Liver (tissue), 8 donors: ENCODE measurements at regions not wholly inside any gene's neighbourhood (a gene's known extent, or its start where the extent isn't known, plus 50 kb on each side); places are given as distances from the start of the nearest gene placed in this dataset.

Experiments used
- DNase-seq: peaks from one replicate; pipeline ENCODE4 v3.0.0-alpha.2; 2017; ENCODE audit warnings: low spot score
- H3K27ac ChIP-seq, 2 donors: one replicate each; pipeline ENCODE4 v1.7.0; 2013; ENCODE audit warnings: inconsistent platforms in 2 of 2, low read length in 2 of 2, control low read depth in 1 of 2, low read depth in 1 of 2, mild to moderate bottlenecking in 1 of 2
- H3K27me3 ChIP-seq, 4 donors: one replicate each; pipeline versions ENCODE4 v1.6.1 to v1.7.0; 2013; ENCODE audit warnings: low read length in 3 of 4, inconsistent platforms in 1 of 4, mild to moderate bottlenecking in 1 of 4, moderate library complexity in 1 of 4; ENCODE audit not compliant: control insufficient read depth in 4 of 4, insufficient read depth in 4 of 4
- H3K36me3 ChIP-seq, 4 donors: one replicate each; pipeline versions ENCODE4 v1.6.1 to v1.7.0; 2013; ENCODE audit warnings: low read length in 3 of 4, mild to moderate bottlenecking in 3 of 4, low read depth in 1 of 4, moderate library complexity in 1 of 4; ENCODE audit not compliant: control insufficient read depth in 4 of 4, insufficient read depth in 3 of 4
- H3K4me1 ChIP-seq, 4 donors: one replicate each; pipeline versions ENCODE4 v1.6.1 to v1.7.0; 2013; ENCODE audit warnings: low read length in 3 of 4, mild to moderate bottlenecking in 3 of 4, moderate library complexity in 1 of 4; ENCODE audit not compliant: control insufficient read depth in 4 of 4, insufficient read depth in 4 of 4
- H3K4me3 ChIP-seq, 3 donors: one replicate each; pipeline versions ENCODE4 v1.6.1 to v1.7.0; 2013; ENCODE audit warnings: low read length in 3 of 3, control low read depth in 1 of 3, low read depth in 1 of 3, mild to moderate bottlenecking in 1 of 3
- H3K9ac ChIP-seq, 2 donors: one replicate each; pipeline ENCODE4 v1.7.0; 2013; ENCODE audit warnings: low read length in 2 of 2, mild to moderate bottlenecking in 2 of 2, moderate library complexity in 2 of 2, control low read depth in 1 of 2, low read depth in 1 of 2
- H3K9me3 ChIP-seq, 4 donors: one replicate each; pipeline versions ENCODE4 v1.6.1 to v1.7.0; 2013; ENCODE audit warnings: low read length in 3 of 4; ENCODE audit not compliant: control insufficient read depth in 4 of 4
- ATF3 ChIP-seq: IDR thresholded peaks from 2 replicates; pipeline ENCODE4 v1.6.1; 2016; ENCODE audit warnings: antibody characterized with exemption
- CTCF ChIP-seq: fragments of 150-350 bp; IDR thresholded peaks from 2 replicates; pipeline ENCODE4 v1.5.1; 2017; ENCODE audit warnings: improper control_type of control experiment, low read depth, low read length; ENCODE audit not compliant: missing input control
- EGR1 ChIP-seq, 2 donors: IDR thresholded peaks; 2 replicates each; pipeline ENCODE4 v1.6.1; 2016 to 2018; ENCODE audit warnings: antibody characterized with exemption in 2 of 2, low read depth in 2 of 2
- FOXA1 ChIP-seq: IDR thresholded peaks from 2 replicates; pipeline ENCODE4 v1.6.1; 2016; ENCODE audit warnings: antibody characterized with exemption
- FOXA2 ChIP-seq: IDR thresholded peaks from 2 replicates; pipeline ENCODE4 v1.6.1; 2016; ENCODE audit warnings: antibody characterized with exemption
- GABPA ChIP-seq, 2 donors: IDR thresholded peaks in 1 of 2; conservative IDR thresholded peaks in 1 of 2; 2 replicates each; pipeline ENCODE4 v1.6.1; 2016; ENCODE audit warnings: antibody characterized with exemption in 2 of 2, mild to moderate bottlenecking in 1 of 2, moderate library complexity in 1 of 2
- HNF4A ChIP-seq, 2 donors: conservative IDR thresholded peaks; 2 replicates each; pipeline ENCODE4 v1.6.1; 2016; ENCODE audit warnings: antibody characterized with exemption in 2 of 2, mild to moderate bottlenecking in 2 of 2
- HNF4G ChIP-seq: IDR thresholded peaks from 2 replicates; pipeline ENCODE4 v1.6.1; 2016; ENCODE audit warnings: antibody characterized with exemption
- JUND ChIP-seq, 2 donors: IDR thresholded peaks; 2 replicates each; pipeline ENCODE4 v1.6.1; 2016; ENCODE audit warnings: antibody characterized with exemption in 2 of 2
- NR2F2 ChIP-seq: IDR thresholded peaks from 2 replicates; pipeline ENCODE4 v1.6.1; 2016; ENCODE audit warnings: antibody characterized with exemption
- RAD21 ChIP-seq, 2 donors: IDR thresholded peaks; 2 replicates each; pipeline ENCODE4 v1.6.1; 2016; ENCODE audit warnings: antibody characterized with exemption in 2 of 2, mild to moderate bottlenecking in 2 of 2
- REST ChIP-seq: IDR thresholded peaks from 2 replicates; pipeline ENCODE4 v1.6.1; 2016; ENCODE audit warnings: antibody characterized with exemption, mild to moderate bottlenecking
- RXRA ChIP-seq, 2 donors: IDR thresholded peaks; 2 replicates each; pipeline ENCODE4 v1.6.1; 2017 to 2018; ENCODE audit warnings: antibody characterized with exemption in 2 of 2, mild to moderate bottlenecking in 1 of 2
- SP1 ChIP-seq: IDR thresholded peaks from 2 replicates; pipeline ENCODE4 v1.6.1; 2018; ENCODE audit warnings: antibody characterized with exemption, mild to moderate bottlenecking
- TAF1 ChIP-seq: conservative IDR thresholded peaks from 2 replicates; pipeline ENCODE4 v1.6.1; 2016; ENCODE audit warnings: antibody characterized with exemption, mild to moderate bottlenecking
- YY1 ChIP-seq: IDR thresholded peaks from 2 replicates; pipeline ENCODE4 v1.6.1; 2016; ENCODE audit warnings: antibody characterized with exemption, mild to moderate bottlenecking
- WGBS: extraction: QIAGEN DNeasy Blood & Tissue Kit; methylation state at CpG from one replicate; pipeline ENCODE4 v1.1.7; 2013; 5-methylcytosine and 5-hydroxymethylcytosine counted together
- donor health status: healthy.
- donor health status: healthy.
- donor health status: healthy.
- donor health status: healthy.
- donor health status: healthy.

GRCh38 chr2:234435836-234436481 is 60.9 kb downstream of the ARL4C start:
- WGBS = 66% methylated on average over 7 of the region's 7 CpGs
- no peaks in the 10 kb centered on the region for H3K9me3 ChIP-seq
- DNase-seq = no peak
- H3K36me3 ChIP-seq = no peaks in the 10 kb centered on the region
- no peak overlapping the region for H3K27ac ChIP-seq
- H3K27me3 ChIP-seq = no peaks in the 10 kb centered on the region
- H3K4me1 ChIP-seq = peaks cover 0 to 2% (median 0%) of the 10 kb centered on the region in 4 donors
- H3K4me3 ChIP-seq = no peak overlapping the region
- H3K9ac ChIP-seq = no peak overlapping the region
- TF ChIP-seq EGR1 (IDR thresholded peaks at IDR 0.05; ENCODE audit: low read depth in 2 of 2) = no peak
- TF ChIP-seq HNF4A (conservative IDR thresholded peaks at IDR 0.05) = no peak
- no peak for TF ChIP-seq HNF4G
- no peak for TF ChIP-seq FOXA2
- TF ChIP-seq RAD21 (IDR thresholded peaks at IDR 0.05) = no peak

- no peaks in the 10 kb centered on the region for H3K27me3 ChIP-seq
- H3K4me1 ChIP-seq = peaks cover 0 to under 1% (median 0%) of the 10 kb centered on the region in 4 donors
- no peaks in the 10 kb centered on the region for H3K36me3 ChIP-seq
- no peak overlapping the region for H3K27ac ChIP-seq
- no peak overlapping the region for H3K4me3 ChIP-seq
- no peak overlapping the region for H3K9ac ChIP-seq
- DNase-seq = no peak
- TF ChIP-seq JUND (IDR thresholded peaks at IDR 0.05) (no peak), CTCF (no peak), GABPA (IDR thresholded peaks at IDR 0.05 in 1 of 2, conservative IDR thresholded peaks at IDR 0.05 in 1 of 2) (no peak), REST (no peak)
- 70% methylated on average over 3 of the region's 3 CpGs for WGBS
- no peaks in the 10 kb centered on the region for H3K9me3 ChIP-seq
Measured at GRCh38 chr2:234433201-234433600, 63.7 kb downstream of the ARL4C start.

GRCh38 chr2:234430871-234431270 is 66.0 kb downstream of the ARL4C start:
- Histone ChIP-seq H3K4me1 (no peaks in the 10 kb centered on the region), H3K36me3 (no peaks in the 10 kb centered on the region), H3K27ac (no peak overlapping the region), H3K4me3 (no peak overlapping the region), H3K9me3 (no peaks in the 10 kb centered on the region), H3K9ac (no peak overlapping the region), H3K27me3 (no peaks in the 10 kb centered on the region)
- DNase-seq = no peak
- WGBS = 77% methylated on average over 2 of the region's 2 CpGs
- TF ChIP-seq RXRA (IDR thresholded peaks at IDR 0.05) = no peak
- TF ChIP-seq HNF4G = no peak
- TF ChIP-seq YY1 = no peak
- TF ChIP-seq JUND (IDR thresholded peaks at IDR 0.05) = no peak
- TF ChIP-seq GABPA (IDR thresholded peaks at IDR 0.05 in 1 of 2, conservative IDR thresholded peaks at IDR 0.05 in 1 of 2) = no peak
- TF ChIP-seq NR2F2 = no peak
- TF ChIP-seq RAD21 (IDR thresholded peaks at IDR 0.05) = no peak
- TF ChIP-seq FOXA1 = no peak
- no peak for TF ChIP-seq CTCF
- no peak for TF ChIP-seq TAF1
- TF ChIP-seq SP1 = no peak
- TF ChIP-seq REST = no peak
- TF ChIP-seq HNF4A (conservative IDR thresholded peaks at IDR 0.05) = no peak
- no peak for TF ChIP-seq EGR1 (IDR thresholded peaks at IDR 0.05; ENCODE audit: low read depth in 2 of 2)
- TF ChIP-seq ATF3 = no peak
